ENCODE measurements at regions not wholly inside any gene's neighbourhood (a gene's known extent, or its start where the extent isn't known, plus 50 kb on each side); places are given as distances from the start of the nearest gene placed in this dataset.

DNA sequence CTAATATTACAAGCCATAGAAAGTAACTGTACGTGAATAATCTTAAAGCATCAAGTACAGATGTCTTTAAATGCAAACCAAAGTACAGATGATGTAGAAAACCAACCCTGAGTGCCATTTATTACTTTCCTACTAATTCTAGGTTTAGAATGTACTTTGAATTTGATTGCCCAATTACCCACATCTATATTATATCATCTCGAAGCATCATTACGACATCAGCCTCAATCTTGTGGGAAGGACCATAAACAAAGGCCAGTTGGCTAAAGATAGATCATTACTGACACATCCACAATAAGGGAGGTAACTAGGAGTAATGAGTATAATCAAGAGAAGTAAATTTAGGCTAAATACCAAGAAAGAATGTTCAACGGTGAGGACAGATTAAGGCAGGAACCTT lies 478.9 kb downstream of the BCAT1 start:
- H3K4me3 ChIP-seq: no peak overlapping the region
- no peaks in the 10 kb centered on the region for H3K27me3 ChIP-seq
- DNase-seq (ENCODE audit: low spot score in 2 of 2): no peak
- H3K36me3 ChIP-seq: no peaks in the 10 kb centered on the region
- no peak overlapping the region for H3K27ac ChIP-seq
- intact Hi-C loops (cut with DNase I): no loop called here
- H3K4me1 ChIP-seq: no peaks in the 10 kb centered on the region
- H3K9me3 ChIP-seq: no peaks in the 10 kb centered on the region
- TF ChIP-seq, protein P1, sequence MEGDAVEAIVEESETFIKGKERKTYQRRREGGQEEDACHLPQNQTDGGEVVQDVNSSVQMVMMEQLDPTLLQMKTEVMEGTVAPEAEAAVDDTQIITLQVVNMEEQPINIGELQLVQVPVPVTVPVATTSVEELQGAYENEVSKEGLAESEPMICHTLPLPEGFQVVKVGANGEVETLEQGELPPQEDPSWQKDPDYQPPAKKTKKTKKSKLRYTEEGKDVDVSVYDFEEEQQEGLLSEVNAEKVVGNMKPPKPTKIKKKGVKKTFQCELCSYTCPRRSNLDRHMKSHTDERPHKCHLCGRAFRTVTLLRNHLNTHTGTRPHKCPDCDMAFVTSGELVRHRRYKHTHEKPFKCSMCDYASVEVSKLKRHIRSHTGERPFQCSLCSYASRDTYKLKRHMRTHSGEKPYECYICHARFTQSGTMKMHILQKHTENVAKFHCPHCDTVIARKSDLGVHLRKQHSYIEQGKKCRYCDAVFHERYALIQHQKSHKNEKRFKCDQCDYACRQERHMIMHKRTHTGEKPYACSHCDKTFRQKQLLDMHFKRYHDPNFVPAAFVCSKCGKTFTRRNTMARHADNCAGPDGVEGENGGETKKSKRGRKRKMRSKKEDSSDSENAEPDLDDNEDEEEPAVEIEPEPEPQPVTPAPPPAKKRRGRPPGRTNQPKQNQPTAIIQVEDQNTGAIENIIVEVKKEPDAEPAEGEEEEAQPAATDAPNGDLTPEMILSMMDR (IDR thresholded peaks at IDR 0.05): no peak

DNA sequence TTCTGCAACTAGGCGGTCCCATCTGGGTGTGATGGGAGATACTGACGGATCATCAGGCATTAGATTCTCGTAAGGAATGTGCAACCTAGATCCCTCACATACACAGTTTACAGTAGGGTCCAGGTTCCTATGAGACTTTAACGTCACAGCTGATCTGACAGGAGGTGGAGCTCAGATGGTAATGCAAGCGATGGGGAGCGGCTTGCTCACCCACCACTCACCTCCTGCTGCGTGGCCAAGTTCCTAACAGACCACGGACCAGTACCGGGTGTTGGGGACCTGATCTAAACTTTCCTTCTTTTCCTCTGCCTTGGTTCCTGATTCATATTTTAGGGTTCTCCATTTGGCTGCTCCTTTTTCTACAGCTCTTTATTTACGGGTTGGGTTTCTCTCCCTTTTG lies 479.8 kb downstream of the BCAT1 start:
- Histone ChIP-seq H3K27ac (no peak overlapping the region), H3K36me3 (no peaks in the 10 kb centered on the region), H3K4me1 (no peaks in the 10 kb centered on the region), H3K4me3 (no peak overlapping the region), H3K9me3 (no peaks in the 10 kb centered on the region), H3K27me3 (no peaks in the 10 kb centered on the region)
- DNase-seq (ENCODE audit: low spot score in 2 of 2): no peak
- TF ChIP-seq, protein P1 (IDR thresholded peaks at IDR 0.05): no peak
- intact Hi-C loops (cut with DNase I): no loop called here

- Histone ChIP-seq H3K27me3 (no peaks in the 10 kb centered on the region), H3K36me3 (no peaks in the 10 kb centered on the region), H3K9me3 (no peaks in the 10 kb centered on the region), H3K4me3 (no peak overlapping the region), H3K27ac (no peak overlapping the region), H3K4me1 (no peaks in the 10 kb centered on the region)
- DNase-seq (ENCODE audit: low spot score in 2 of 2): no peak
- intact Hi-C loops (cut with DNase I): no loop called here
- TF ChIP-seq, protein P1 (IDR thresholded peaks at IDR 0.05): no peak
Observed at GRCh38 chr12:24467226-24467625, 481.7 kb downstream of the BCAT1 start.

GRCh38 chr12:24463375-24463774 lies 485.5 kb downstream of the BCAT1 start:
- no peaks in the 10 kb centered on the region for H3K27me3 ChIP-seq
- intact Hi-C loops (cut with DNase I): no loop called here
- no peaks in the 10 kb centered on the region for H3K36me3 ChIP-seq
- H3K27ac ChIP-seq: no peak overlapping the region
- DNase-seq (ENCODE audit: low spot score in 2 of 2): no peak
- no peak overlapping the region for H3K4me3 ChIP-seq
- H3K9me3 ChIP-seq: no peaks in the 10 kb centered on the region
- TF ChIP-seq, protein P1 (IDR thresholded peaks at IDR 0.05): no peak
- H3K4me1 ChIP-seq: no peaks in the 10 kb centered on the region

GRCh38 chr12:24462946-24463345 lies 486.0 kb downstream of the BCAT1 start:
- Histone ChIP-seq H3K27ac (no peak overlapping the region), H3K36me3 (no peaks in the 10 kb centered on the region), H3K4me3 (no peak overlapping the region), H3K27me3 (no peaks in the 10 kb centered on the region), H3K9me3 (no peaks in the 10 kb centered on the region), H3K4me1 (peaks cover 0 to 2% of the 10 kb centered on the region in 2 donors)
- DNase-seq (ENCODE audit: low spot score in 2 of 2): no peak
- intact Hi-C loops (cut with DNase I): no loop called here
- TF ChIP-seq, protein P1 (IDR thresholded peaks at IDR 0.05): no peak

DNA sequence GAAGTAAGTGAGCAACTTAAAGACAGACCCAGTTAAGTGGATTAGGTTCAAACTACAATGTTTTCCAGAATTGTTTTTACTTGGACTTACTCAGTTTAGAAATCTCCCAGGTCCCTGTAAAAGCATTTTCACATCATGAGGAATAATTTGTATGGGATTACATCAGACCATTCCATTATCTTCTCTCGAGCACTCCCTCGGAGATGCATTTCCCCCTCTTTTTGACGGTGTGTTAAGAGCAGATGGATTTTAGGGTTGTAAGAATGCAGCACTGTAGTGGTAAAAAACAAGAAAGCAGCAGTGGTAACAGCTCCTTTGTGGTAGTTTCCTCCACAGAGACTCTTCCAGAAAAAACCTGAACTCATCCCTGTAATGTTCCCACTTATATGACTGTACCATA lies 488.4 kb downstream of the BCAT1 start:
- intact Hi-C loops (cut with DNase I): no loop called here
- peaks cover 0 to 5% of the 10 kb centered on the region in 2 donors for H3K4me1 ChIP-seq
- TF ChIP-seq, protein P1 (IDR thresholded peaks at IDR 0.05): no peak
- DNase-seq (ENCODE audit: low spot score in 2 of 2): no peak
- H3K27me3 ChIP-seq: no peaks in the 10 kb centered on the region
- H3K9me3 ChIP-seq: no peaks in the 10 kb centered on the region
- no peak overlapping the region for H3K27ac ChIP-seq
- H3K4me3 ChIP-seq: no peak overlapping the region
- no peaks in the 10 kb centered on the region for H3K36me3 ChIP-seq

Measured in ascending aorta (tissue), 2 donors.